K562 (cell line): ENCODE measurements at regions not wholly inside any gene's neighbourhood (a gene's known extent, or its start where the extent isn't known, plus 50 kb on each side); places are given as distances from the start of the nearest gene placed in this dataset.

ENCODE experiments used
- ATAC-seq: fragments of 200-7000 bp; cut with Tn5 transposase; 3 replicates; pipeline ENCODE4 v1.9.1; 2020; ENCODE audit warnings: moderate library complexity
- BruUV-seq: library from RNA; stranded (reverse); fragments of 400-500 nt; replicated peaks from 2 replicates; lab custom pipeline; 2021; lab: Mats Ljungman, UMichigan
- CTCF ChIA-PET: fragments of 300-600 bp; formaldehyde crosslinking; extraction: SDS; loops from one replicate; lab custom pipeline; 2021; ENCODE audit warnings: low intra/inter-chr PET ratio; lab: Yijun Ruan, JAX
- POLR2A ChIA-PET: fragments of 300-600, 350-650 bp; sonication (Branson Sonifier 250); formaldehyde crosslinking; extraction: SDS; loops from one replicate; lab custom pipeline; 2021; ENCODE audit warnings: antibody characterized with exemption, inconsistent platforms; lab: Yijun Ruan, JAX
- DNase-seq, 4 experiments: peaks; one replicate each; pipeline versions ENCODE4 v3.0.0 to v3.0.0-alpha.2; 2011 to 2018; ENCODE audit warnings: low spot score in 3 of 4, mixed read lengths in 3 of 4; ENCODE audit errors: extremely low read depth in 1 of 4
- FAIRE-seq: peaks from 2 replicates; lab custom pipeline; 2011; peaks lifted over from hg19 to GRCh38; lab: Jason Lieb, UNC
- H2AFZ ChIP-seq: 2 replicates; pipeline ENCODE4 v1.6.0; 2011; ENCODE audit warnings: low read depth, low read length, control low read depth, inconsistent platforms
- H3K27ac ChIP-seq: fragments of 200-600 bp; 3 replicates; pipeline ENCODE4 v1.8.0; 2011; ENCODE audit warnings: low read depth, mild to moderate bottlenecking, control low read depth, inconsistent platforms, low read length, moderate library complexity, mixed read lengths; ENCODE audit errors: extremely low read depth
- H3K27me3 ChIP-seq, 2 experiments: fragments of 300-600 bp in 1 of 2; 2 replicates in 1 of 2; 3 replicates in 1 of 2; pipeline versions ENCODE4 v1.6.0 to v1.8.0; 2011; ENCODE audit warnings: inconsistent platforms in 2 of 2, low read length in 2 of 2, mild to moderate bottlenecking in 1 of 2, mixed read lengths in 1 of 2, moderate library complexity in 1 of 2; ENCODE audit not compliant: control insufficient read depth in 2 of 2, insufficient read depth in 2 of 2
- H3K36me3 ChIP-seq: fragments of 300-600 bp; 3 replicates; pipeline ENCODE4 v1.8.0; 2011; ENCODE audit warnings: mild to moderate bottlenecking, low read length, inconsistent platforms; ENCODE audit not compliant: control insufficient read depth, insufficient read depth
- H3K4me1 ChIP-seq, 2 experiments: fragments of 200-600 bp in 1 of 2; replicated peaks in 1 of 2; 2 replicates in 1 of 2; 3 replicates in 1 of 2; pipeline versions ENCODE4 v1.5.1 to v1.8.0; 2011; ENCODE audit warnings: inconsistent platforms in 2 of 2, low read length in 2 of 2, mild to moderate bottlenecking in 1 of 2, mixed read lengths in 1 of 2, moderate library complexity in 1 of 2; ENCODE audit not compliant: control insufficient read depth in 2 of 2, insufficient read depth in 2 of 2
- H3K4me2 ChIP-seq: 2 replicates; pipeline ENCODE4 v1.6.1; 2011; ENCODE audit warnings: low read length, control low read depth, inconsistent platforms, mixed read lengths; ENCODE audit not compliant: insufficient read depth
- H3K4me3 ChIP-seq: fragments of 200-600 bp; sonication (generic), shearing (Covaris generic); 2 replicates; pipeline ENCODE4 v1.5.1; 2016; ENCODE audit warnings: control low read depth, inconsistent platforms
- H3K79me2 ChIP-seq: fragments of 200-600 bp; 3 replicates; pipeline ENCODE4 v1.8.0; 2011; ENCODE audit warnings: low read length, inconsistent platforms; ENCODE audit not compliant: control insufficient read depth, insufficient read depth
- H3K9ac ChIP-seq, 2 experiments: 2 replicates each; pipeline versions ENCODE4 v1.6.0 to v1.6.1; 2011; ENCODE audit warnings: low read depth in 2 of 2, low read length in 2 of 2, control low read depth in 1 of 2, inconsistent platforms in 1 of 2, mild to moderate bottlenecking in 1 of 2, mixed read lengths in 1 of 2; ENCODE audit not compliant: insufficient read depth in 1 of 2
- H3K9me1 ChIP-seq: one replicate; pipeline ENCODE4 v1.6.0; 2011; ENCODE audit warnings: inconsistent platforms, mild to moderate bottlenecking, low read length, moderate library complexity; ENCODE audit not compliant: control insufficient read depth, insufficient read depth
- H3K9me3 ChIP-seq: replicated peaks from 2 replicates; pipeline ENCODE4 v1.5.1; 2011; ENCODE audit warnings: low read depth, low read length, inconsistent platforms; ENCODE audit not compliant: control insufficient read depth, insufficient read depth
- H4K20me1 ChIP-seq: replicated peaks from 2 replicates; pipeline ENCODE4 v1.6.1; 2011; ENCODE audit warnings: low read length, inconsistent platforms, mixed read lengths; ENCODE audit not compliant: control insufficient read depth, insufficient read depth
- C11orf30 ChIP-seq: fragments of 450-650 bp; IDR thresholded peaks from 2 replicates; pipeline ENCODE4 v1.6.1; 2016; ENCODE audit warnings: low read depth, mild to moderate bottlenecking
- KAT7 ChIP-seq: sonication (generic); formaldehyde crosslinking; IDR thresholded peaks from 2 replicates; pipeline ENCODE4 v1.8.0; 2022; ENCODE audit warnings: missing genetic modification reagents, mild to moderate bottlenecking, borderline replicate concordance
- MAFF ChIP-seq: IDR thresholded peaks from 2 replicates; pipeline ENCODE4 v1.6.1; 2012; ENCODE audit warnings: low read length, improper control_type of control experiment
- MAFG ChIP-seq: fragments of 450-650 bp; conservative IDR thresholded peaks from 2 replicates; pipeline ENCODE4 v1.6.1; 2016; ENCODE audit warnings: missing genetic modification characterization, missing compliant biosample characterization
- MAFK ChIP-seq: IDR thresholded peaks from 2 replicates; pipeline ENCODE4 v1.6.1; 2011; ENCODE audit warnings: low read length, improper control_type of control experiment
- NFE2 ChIP-seq: IDR thresholded peaks from 2 replicates; pipeline ENCODE4 v1.6.1; 2014; ENCODE audit warnings: antibody characterized with exemption, low read depth
- NFE2L1 ChIP-seq: fragments of 450-650 bp; IDR thresholded peaks from 2 replicates; pipeline ENCODE4 v1.6.1; 2016; ENCODE audit warnings: missing genetic modification characterization, low read depth, mild to moderate bottlenecking, missing compliant biosample characterization, moderate library complexity, borderline replicate concordance
- TBL1XR1 ChIP-seq, 2 experiments: IDR thresholded peaks; 2 replicates each; pipeline ENCODE4 v1.6.1; 2012; ENCODE audit warnings: improper control_type of control experiment in 2 of 2, low read length in 2 of 2, mild to moderate bottlenecking in 1 of 2
- TSHZ1 ChIP-seq: fragments of 250-450 bp; sonication (Bioruptor Pico); IDR thresholded peaks from 2 replicates; pipeline ENCODE4 v1.4.0; 2020; ENCODE audit warnings: mild to moderate bottlenecking, moderate library complexity
- ZNF311 ChIP-seq: fragments of 250-450 bp; sonication (Bioruptor Pico); IDR thresholded peaks from 2 replicates; pipeline ENCODE4 v1.4.0; 2020; ENCODE audit warnings: mild to moderate bottlenecking, moderate library complexity
- ZNF316 ChIP-seq: fragments of 450-650 bp; IDR thresholded peaks from 2 replicates; pipeline ENCODE4 v1.6.1; 2016
- WGBS: fragments of 100-300 bp; shearing (Covaris generic); methylation state at CpG from one replicate; pipeline ENCODE4 v1.1.6; 2016; ENCODE audit warnings: low coverage, mixed read lengths; ENCODE audit not compliant: insufficient coverage; ENCODE audit errors: missing lambda C conversion rate; 5-methylcytosine and 5-hydroxymethylcytosine counted together
- in situ Hi-C: fragments of 300-500 bp; cut with MboI; formaldehyde crosslinking; loops from 4 replicates; pipeline ENCODE4 v1.15.0; 2018; ENCODE audit warnings: inconsistent platforms, mixed read lengths
- intact Hi-C: fragments of 100-400 bp; cut with micrococcal nuclease; formaldehyde crosslinking; loops from 2 replicates; pipeline ENCODE4 v1.14.2; 2022

DNA sequence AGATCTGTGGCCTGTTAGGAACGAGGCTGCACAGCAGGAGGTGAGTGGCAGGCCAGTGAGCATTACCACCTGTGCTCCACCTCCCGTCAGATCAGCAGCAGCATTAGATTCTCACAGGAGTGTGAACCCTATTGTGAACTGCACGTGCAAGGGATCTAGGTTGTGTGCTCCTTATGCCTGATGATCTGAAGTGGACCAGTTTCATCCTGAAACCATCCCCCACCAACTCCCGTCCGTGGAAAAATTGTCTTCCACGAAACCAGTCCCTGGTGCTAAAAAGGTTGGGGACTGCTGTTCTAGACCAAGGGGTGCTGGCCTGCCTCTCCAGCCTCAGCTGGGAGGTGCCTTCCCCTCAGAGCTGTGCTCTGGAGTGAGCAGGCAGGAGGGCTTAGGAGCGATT, 61.4 kb downstream of the RPLP1 start (continued):
- no peak for TF ChIP-seq TSHZ1 (CRISPR knock-in tag)
- TF ChIP-seq, all 486 proteins: peak for 0

GRCh38 chr15:69515508-69515907, 62.9 kb downstream of the RPLP1 start:
- no peaks in the 10 kb centered on the region for H3K36me3 ChIP-seq
- H3K9me1 ChIP-seq: no peaks in the 10 kb centered on the region
- no peaks in the 10 kb centered on the region for H3K4me1 ChIP-seq
- H3K4me2 ChIP-seq: no peak overlapping the region
- FAIRE-seq (no peak), DNase-seq (no peak), ATAC-seq (no peak)
- H3K27me3 ChIP-seq: peaks cover 3 to 10% of the 10 kb centered on the region in 2 experiments; a peak in 2 of 5 replicates
- TF ChIP-seq ZNF316 (peak; percentile 75), MAFG (tag) (peak; percentile 77), NFE2 (peak; percentile 60), C11orf30 (peak; percentile 70; the same call in 1 of the 2 replicates), TBL1XR1 (IDR thresholded peaks at IDR 0.05; ENCODE audit: low read length in 2 of 2) (no peak), MAFK (peak; percentile 69), MAFF (peak; percentile 65; the same call in 1 of the 2 replicates), KAT7 (no peak), NFE2L1 (tag) (peak; percentile 40; the same call in 1 of the 2 replicates), ZNF311 (CRISPR knock-in tag) (no peak)
- no peak overlapping the region for H2AFZ ChIP-seq
- BruUV-seq: no TSS peak
- intact Hi-C loops: no loop called here
- no peak overlapping the region for H3K4me3 ChIP-seq
- no peak overlapping the region for H3K27ac ChIP-seq
- CTCF ChIA-PET: no interaction called here
- in situ Hi-C loops: no loop called here
- 0% methylated on average over 4 of the region's 4 CpGs for WGBS
- no peaks in the 10 kb centered on the region for H3K79me2 ChIP-seq
- H3K9ac ChIP-seq: no peak overlapping the region
- no peaks in the 10 kb centered on the region for H4K20me1 ChIP-seq
- H3K9me3 ChIP-seq: no peaks in the 10 kb centered on the region
- POLR2A ChIA-PET: no interaction called here
